ENCODE measurements at regions not wholly inside any gene's neighbourhood (a gene's known extent, or its start where the extent isn't known, plus 50 kb on each side); places are given as distances from the start of the nearest gene placed in this dataset.
A peak's percentile ranks its signal among the peaks of the same experiment; 100 is the strongest.

GRCh38 chr21:28795251-28795650 lies 197.4 kb downstream of the LTN1 start:
- intact Hi-C loops (cut with micrococcal nuclease) = no loop called here
- Histone ChIP-seq H3K4me3 (no peak overlapping the region), H3K36me3 (no peaks in the 10 kb centered on the region), H3K27me3 (ENCODE audit: low read depth) (no peaks in the 10 kb centered on the region), H3K27ac (replicated peaks) (no peak overlapping the region), H3K9me3 (replicated peaks) (no peaks in the 10 kb centered on the region), H3K4me1 (peaks cover 14% of the 10 kb centered on the region)
- no peak for TF ChIP-seq CTCF (IDR thresholded peaks at IDR 0.05; ENCODE audit: borderline replicate concordance)
- DNase-seq = no peak

GRCh38 chr21:28794371-28794851 lies 198.3 kb downstream of the LTN1 start:
- intact Hi-C loops (cut with micrococcal nuclease) = no loop called here

GRCh38 chr21:28793043-28793442 lies 199.6 kb downstream of the LTN1 start:
- intact Hi-C loops (cut with micrococcal nuclease) = no loop called here
- H3K9me3 ChIP-seq (replicated peaks) = no peaks in the 10 kb centered on the region
- DNase-seq = no peak
- no peaks in the 10 kb centered on the region for H3K36me3 ChIP-seq
- no peak overlapping the region for H3K27ac ChIP-seq (replicated peaks)
- peaks cover 22% of the 10 kb centered on the region for H3K4me1 ChIP-seq
- H3K4me3 ChIP-seq = no peak overlapping the region
- H3K27me3 ChIP-seq (ENCODE audit: low read depth) = no peaks in the 10 kb centered on the region
- peak; percentile 71 for TF ChIP-seq CTCF (IDR thresholded peaks at IDR 0.05; ENCODE audit: borderline replicate concordance)

More at GRCh38 chr21:28794371-28794851, 198.3 kb downstream of the LTN1 start:
- Histone ChIP-seq H3K4me1 (peaks cover 21% of the 10 kb centered on the region), H3K4me3 (no peak overlapping the region), H3K9me3 (replicated peaks) (no peaks in the 10 kb centered on the region), H3K27ac (replicated peaks) (no peak overlapping the region), H3K36me3 (no peaks in the 10 kb centered on the region), H3K27me3 (ENCODE audit: low read depth) (no peaks in the 10 kb centered on the region)
- no peak for TF ChIP-seq CTCF (IDR thresholded peaks at IDR 0.05; ENCODE audit: borderline replicate concordance)
- DNase-seq = no peak

- TF ChIP-seq CTCF (IDR thresholded peaks at IDR 0.05; ENCODE audit: borderline replicate concordance) = no peak
- H3K36me3 ChIP-seq = no peaks in the 10 kb centered on the region
- H3K27ac ChIP-seq (replicated peaks) = no peak overlapping the region
- no peak for DNase-seq
- H3K27me3 ChIP-seq (ENCODE audit: low read depth) = no peaks in the 10 kb centered on the region
- H3K4me3 ChIP-seq = no peak overlapping the region
- intact Hi-C loops (cut with micrococcal nuclease) = no loop called here
- H3K9me3 ChIP-seq (replicated peaks) = no peaks in the 10 kb centered on the region
- H3K4me1 ChIP-seq = peaks cover 22% of the 10 kb centered on the region
These were observed 200.9 kb downstream of the LTN1 start for GRCh38 chr21:28791595-28792282.

GRCh38 chr21:28790335-28790734 lies 202.3 kb downstream of the LTN1 start:
- H3K4me1 ChIP-seq = peaks cover 22% of the 10 kb centered on the region
- DNase-seq = no peak
- H3K4me3 ChIP-seq = no peak overlapping the region
- H3K27ac ChIP-seq (replicated peaks) = no peak overlapping the region
- no peaks in the 10 kb centered on the region for H3K36me3 ChIP-seq
- intact Hi-C loops (cut with micrococcal nuclease) = no loop called here
- no peak for TF ChIP-seq CTCF (IDR thresholded peaks at IDR 0.05; ENCODE audit: borderline replicate concordance)
- peaks cover 5% of the 10 kb centered on the region for H3K9me3 ChIP-seq (replicated peaks)
- no peaks in the 10 kb centered on the region for H3K27me3 ChIP-seq (ENCODE audit: low read depth)

Measured in left ventricle myocardium inferior (tissue), 1 donor.